B cell (primary cell): ENCODE measurements at regions not wholly inside any gene's neighbourhood (a gene's known extent, or its start where the extent isn't known, plus 50 kb on each side); places are given as distances from the start of the nearest gene placed in this dataset.

ENCODE experiments used
- ATAC-seq: fragments of 200-7000 bp; cut with Tn5 transposase; one replicate; pipeline ENCODE4 v1.10.0; 2021; ENCODE audit warnings: low read depth, mild to moderate bottlenecking, moderate number of reproducible peaks, moderate library complexity
- CTCF ChIA-PET: fragments of 350-600 bp; sonication (Branson Sonifier 250); formaldehyde crosslinking; loops from one replicate; lab custom pipeline; 2021; ENCODE audit warnings: antibody characterized with exemption, inconsistent platforms; lab: Charles Lee
- POLR2A ChIA-PET: fragments of 350-600 bp; sonication (Branson Sonifier 250); formaldehyde crosslinking; loops from one replicate; lab custom pipeline; 2021; ENCODE audit warnings: antibody characterized with exemption; lab: Charles Lee
- DNase-seq: peaks from one replicate; pipeline ENCODE4 v3.0.0; 2013
- H2AFZ ChIP-seq: 2 replicates; pipeline ENCODE4 v1.6.1; 2012; ENCODE audit warnings: mild to moderate bottlenecking, low read depth, low read length; ENCODE audit not compliant: insufficient read depth, poor library complexity, severe bottlenecking
- H3K27ac ChIP-seq, 2 donors: 1 replicate in 1 of 2; 2 replicates in 1 of 2; pipeline ENCODE4 v1.5.1; 2012 to 2013; ENCODE audit warnings: low read length in 2 of 2, mild to moderate bottlenecking in 2 of 2, moderate library complexity in 1 of 2
- H3K27me3 ChIP-seq, 4 experiments: fragments of 200-600 bp in 1 of 4; sonication (generic) in 1 of 4; replicated peaks in 1 of 4; 1 replicate in 2 of 4; 2 replicates in 2 of 4; pipeline versions ENCODE4 v1.6.1 to v1.7.0; 2013 to 2016; ENCODE audit warnings: low read length in 3 of 4, mild to moderate bottlenecking in 2 of 4, mixed read lengths in 1 of 4, moderate library complexity in 1 of 4; ENCODE audit not compliant: insufficient read depth in 4 of 4, control insufficient read depth in 3 of 4; ENCODE audit errors: control extremely low read depth in 1 of 4
- H3K36me3 ChIP-seq, 2 experiments: replicated peaks in 1 of 2; 1 replicate in 1 of 2; 2 replicates in 1 of 2; pipeline versions ENCODE4 v1.6.1 to v1.7.1; 2013; ENCODE audit warnings: low read length in 1 of 2; ENCODE audit not compliant: insufficient read depth in 2 of 2, control insufficient read depth in 1 of 2; ENCODE audit errors: control extremely low read depth in 1 of 2, extremely low read depth in 1 of 2
- H3K4me1 ChIP-seq, 2 donors: fragments of 200-600 bp in 1 of 2; sonication (generic) in 1 of 2; 1 replicate in 1 of 2; 2 replicates in 1 of 2; pipeline versions ENCODE4 v1.5.1 to v1.6.1; 2013 to 2017; ENCODE audit warnings: low read length in 2 of 2; ENCODE audit not compliant: control insufficient read depth in 2 of 2, insufficient read depth in 2 of 2
- H3K4me2 ChIP-seq: replicated peaks from 2 replicates; pipeline ENCODE3; 2012; ENCODE audit warnings: mild to moderate bottlenecking, low read depth, low read length; ENCODE audit not compliant: poor library complexity, severe bottlenecking
- H3K4me3 ChIP-seq, 5 experiments: fragments of 200-600 bp in 1 of 5; sonication (generic) in 1 of 5; 1 replicate in 3 of 5; 2 replicates in 2 of 5; pipeline versions ENCODE4 v1.5.1 to v1.7.0; 2011 to 2016; ENCODE audit warnings: low read length in 4 of 5, mild to moderate bottlenecking in 4 of 5, low read depth in 2 of 5, control low read depth in 1 of 5, moderate library complexity in 1 of 5; ENCODE audit not compliant: insufficient read depth in 1 of 5; ENCODE audit errors: control extremely low read depth in 1 of 5, extremely low read depth in 1 of 5
- H3K79me2 ChIP-seq: fragments of 200-600 bp; sonication (generic); one replicate; pipeline ENCODE4 v1.6.0; 2016; ENCODE audit warnings: low read length; ENCODE audit not compliant: control insufficient read depth, insufficient read depth
- H3K9ac ChIP-seq: fragments of 200-600 bp; sonication (generic); 2 replicates; pipeline ENCODE4 v1.6.1; 2017; ENCODE audit warnings: mild to moderate bottlenecking, low read length, moderate library complexity
- H3K9me3 ChIP-seq, 3 donors: one replicate each; pipeline versions ENCODE4 v1.6.1 to v1.7.1; 2013; ENCODE audit warnings: low read length in 2 of 3; ENCODE audit not compliant: control insufficient read depth in 2 of 3, insufficient read depth in 1 of 3; ENCODE audit errors: control extremely low read depth in 1 of 3
- H4K20me1 ChIP-seq: 2 replicates; pipeline ENCODE4 v1.6.0; 2012; ENCODE audit warnings: mild to moderate bottlenecking, low read length; ENCODE audit not compliant: insufficient read depth, control insufficient read depth, poor library complexity, severe bottlenecking
- H3K27ac Mint-ChIP-seq: one replicate; pipeline ENCODE4 v1.8.0; 2021; ENCODE audit warnings: mixed read lengths
- H3K27me3 Mint-ChIP-seq: one replicate; pipeline ENCODE4 v1.8.0; 2021; ENCODE audit warnings: mixed read lengths
- H3K4me1 Mint-ChIP-seq: one replicate; pipeline ENCODE4 v1.8.0; 2021; ENCODE audit warnings: mixed read lengths
- H3K4me3 Mint-ChIP-seq: one replicate; pipeline ENCODE4 v1.8.0; 2021; ENCODE audit warnings: mixed read lengths
- H3K9me3 Mint-ChIP-seq: one replicate; pipeline ENCODE4 v1.8.0; 2022; ENCODE audit warnings: mixed read lengths; ENCODE audit not compliant: insufficient read depth
- CTCF ChIP-seq: fragments of 200-600 bp; IDR thresholded peaks from one replicate; pipeline ENCODE4 v1.8.0; 2022; ENCODE audit warnings: antibody characterized with exemption, mild to moderate bottlenecking
- EZH2 ChIP-seq: IDR thresholded peaks from 2 replicates; pipeline ENCODE4 v1.6.1; 2012; ENCODE audit warnings: borderline replicate concordance, low read depth, mild to moderate bottlenecking, moderate library complexity, low read length; ENCODE audit not compliant: insufficient read depth, poor library complexity, severe bottlenecking
- WGBS: methylation state at CpG from one replicate; pipeline ENCODE4 v1.1.5; 2013; ENCODE audit warnings: missing lambda C conversion rate; ENCODE audit not compliant: insufficient coverage; 5-methylcytosine and 5-hydroxymethylcytosine counted together
- intact Hi-C: fragments of 100-400 bp; cut with micrococcal nuclease; formaldehyde crosslinking; loops from one replicate; pipeline ENCODE4 v1.10.0; 2022

- Histone ChIP-seq H3K79me2 (no peaks in the 10 kb centered on the region), H3K9ac (no peak overlapping the region), H3K4me3 (no peak overlapping the region), H3K4me2 (no peak overlapping the region), H3K4me1 (no peaks in the 10 kb centered on the region), H3K36me3 (no peaks in the 10 kb centered on the region), H3K27me3 (no peaks in the 10 kb centered on the region), H4K20me1 (no peaks in the 10 kb centered on the region), H2AFZ (no peak overlapping the region), H3K9me3 (no peaks in the 10 kb centered on the region), H3K27ac (no peak overlapping the region)
- no peaks in the 10 kb centered on the region for H3K27me3 Mint-ChIP-seq
- intact Hi-C loops = no loop called here
- POLR2A ChIA-PET = no interaction called here
- DNase-seq = no peak
- ATAC-seq = no peak
- no peak overlapping the region for H3K27ac Mint-ChIP-seq
- no peak overlapping the region for H3K4me3 Mint-ChIP-seq
- no peaks in the 10 kb centered on the region for H3K4me1 Mint-ChIP-seq
- WGBS = 100% methylated on average over 2 of the region's 4 CpGs
- no peaks in the 10 kb centered on the region for H3K9me3 Mint-ChIP-seq
- TF ChIP-seq CTCF (no peak), EZH2 (no peak)
- CTCF ChIA-PET = no interaction called here
Observed at GRCh38 chr18:1653873-1654272, 749.2 kb downstream of the ADCYAP1 start.

GRCh38 chr18:1657876-1658275 is 753.2 kb downstream of the ADCYAP1 start:
- no CpG with 5 or more reads among the region's 1 CpG for WGBS
- Mint-ChIP-seq H3K27ac (no peak overlapping the region), H3K9me3 (no peaks in the 10 kb centered on the region), H3K4me3 (no peak overlapping the region), H3K4me1 (no peaks in the 10 kb centered on the region), H3K27me3 (no peaks in the 10 kb centered on the region)
- Histone ChIP-seq H3K9me3 (no peaks in the 10 kb centered on the region), H2AFZ (no peak overlapping the region), H3K4me2 (no peak overlapping the region), H3K4me1 (no peaks in the 10 kb centered on the region), H3K36me3 (no peaks in the 10 kb centered on the region), H4K20me1 (no peaks in the 10 kb centered on the region), H3K4me3 (no peak overlapping the region), H3K27ac (no peak overlapping the region), H3K79me2 (no peaks in the 10 kb centered on the region), H3K27me3 (no peaks in the 10 kb centered on the region), H3K9ac (no peak overlapping the region)
- POLR2A ChIA-PET = no interaction called here
- DNase-seq (no peak), ATAC-seq (no peak)
- intact Hi-C loops = no loop called here
- TF ChIP-seq CTCF (no peak), EZH2 (no peak)
- CTCF ChIA-PET = no interaction called here
